Endothelial cell of umbilical vein (primary cell): ENCODE measurements at regions not wholly inside any gene's neighbourhood (a gene's known extent, or its start where the extent isn't known, plus 50 kb on each side); places are given as distances from the start of the nearest gene placed in this dataset.

Experiments
- CTCF ChIP-seq, 2 donors: IDR thresholded peaks; 1 replicate in 1 of 2; 2 replicates in 1 of 2; pipeline ENCODE4 v1.5.1; 2011; ENCODE audit warnings: low read length in 2 of 2, mild to moderate bottlenecking in 2 of 2, moderate library complexity in 2 of 2, control low read depth in 1 of 2, inconsistent platforms in 1 of 2, low read depth in 1 of 2; ENCODE audit not compliant: insufficient read depth in 1 of 2; ENCODE audit errors: extremely low read depth in 1 of 2
- EZH2 ChIP-seq: IDR thresholded peaks from 2 replicates; pipeline ENCODE4 v1.6.1; 2012; ENCODE audit warnings: borderline replicate concordance, low read depth, mild to moderate bottlenecking, moderate library complexity, low read length, inconsistent platforms; ENCODE audit not compliant: severe bottlenecking
- GATA2 ChIP-seq: IDR thresholded peaks from 2 replicates; pipeline ENCODE4 v1.7.0; 2011; ENCODE audit warnings: low read depth, mild to moderate bottlenecking, moderate library complexity, mixed read lengths, low read length; ENCODE audit not compliant: insufficient read length, insufficient read depth
- JUN ChIP-seq: IDR thresholded peaks from 2 replicates; pipeline ENCODE4 v1.6.1; 2011; ENCODE audit warnings: borderline replicate concordance, low read depth; ENCODE audit not compliant: insufficient read length, insufficient read depth
- MYC ChIP-seq: IDR thresholded peaks from one replicate; pipeline ENCODE4 v1.6.1; 2011; ENCODE audit warnings: mild to moderate bottlenecking, low read depth, low read length
- POLR2A ChIP-seq: IDR thresholded peaks from 2 replicates; pipeline ENCODE4 v1.6.1; 2012; ENCODE audit warnings: low read depth, mild to moderate bottlenecking, control low read depth, low read length
- POLR2AphosphoS5 ChIP-seq: IDR thresholded peaks from 2 replicates; pipeline ENCODE4 v1.6.1; 2012; ENCODE audit warnings: low read depth, mild to moderate bottlenecking, control low read depth, low read length, moderate library complexity; ENCODE audit not compliant: insufficient read depth
- TF ChIP-seq, protein P1 (sequence below): IDR thresholded peaks from 2 replicates; pipeline ENCODE4 v1.6.1; 2011; ENCODE audit not compliant: insufficient read depth, insufficient read length

- TF ChIP-seq CTCF (IDR thresholded peaks at IDR 0.05; ENCODE audit: extremely low read depth in 1 of 2, insufficient read depth in 1 of 2, low read depth in 1 of 2, low read length in 2 of 2) = no peak
- no peak for TF ChIP-seq MYC
- no peak for TF ChIP-seq GATA2
- no peak for TF ChIP-seq POLR2A
- no peak for TF ChIP-seq EZH2
- no peak for TF ChIP-seq POLR2AphosphoS5
- TF ChIP-seq, protein P1, sequence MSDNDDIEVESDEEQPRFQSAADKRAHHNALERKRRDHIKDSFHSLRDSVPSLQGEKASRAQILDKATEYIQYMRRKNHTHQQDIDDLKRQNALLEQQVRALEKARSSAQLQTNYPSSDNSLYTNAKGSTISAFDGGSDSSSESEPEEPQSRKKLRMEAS = no peak
- TF ChIP-seq JUN = no peak
Measured at GRCh38 chr1:218513328-218513727, 168.2 kb downstream of the TGFB2 start.
